A549 (cell line): ENCODE measurements at regions not wholly inside any gene's neighbourhood (a gene's known extent, or its start where the extent isn't known, plus 50 kb on each side); places are given as distances from the start of the nearest gene placed in this dataset.

Source experiments
- ATAC-seq, 2 experiments: fragments of 200-7000 bp in 1 of 2; fragments of >200 bp in 1 of 2; cut with Nextera tagmentation in 1 of 2; cut with Tn5 transposase in 1 of 2; 3 replicates each; pipeline versions ENCODE4 v1.8.0 to v1.9.1; 2018 to 2020; ENCODE audit warnings: mild to moderate bottlenecking in 1 of 2, moderate library complexity in 1 of 2
- CTCF ChIA-PET: fragments of 300-600 bp; sonication (Branson Sonifier 250); formaldehyde crosslinking; extraction: SDS; loops from one replicate; lab custom pipeline; 2021; ENCODE audit warnings: antibody characterized with exemption, inconsistent platforms; lab: Yijun Ruan, JAX
- POLR2A ChIA-PET: fragments of 350-600 bp; formaldehyde crosslinking; extraction: SDS; loops from one replicate; lab custom pipeline; 2021; ENCODE audit warnings: antibody characterized with exemption, inconsistent platforms; lab: Yijun Ruan, JAX
- DNase-seq, 2 experiments: peaks; one replicate each; pipeline versions ENCODE4 v3.0.0 to v3.0.0-alpha.2; 2011 to 2016; ENCODE audit warnings: low read depth in 1 of 2, low spot score in 1 of 2
- FAIRE-seq: peaks from 2 replicates; lab custom pipeline; 2011; peaks lifted over from hg19 to GRCh38; lab: Jason Lieb, UNC
- H3K27ac ChIP-seq, 2 experiments: fragments of >200 bp; sonication (Bioruptor Twin); formaldehyde crosslinking; 3 replicates each; pipeline ENCODE4 v1.5.1; 2016 to 2017
- H3K4me1 ChIP-seq: fragments of >200 bp; sonication (Bioruptor Twin); formaldehyde crosslinking; 3 replicates; pipeline ENCODE4 v1.6.1; 2016
- H3K4me2 ChIP-seq: fragments of >200 bp; sonication (Bioruptor Twin); formaldehyde crosslinking; 3 replicates; pipeline ENCODE4 v1.6.1; 2016
- H3K4me3 ChIP-seq: fragments of >200 bp; sonication (Bioruptor Twin); formaldehyde crosslinking; 3 replicates; pipeline ENCODE4 v1.5.1; 2016
- H3K9me3 ChIP-seq: fragments of >200 bp; sonication (Bioruptor Twin); formaldehyde crosslinking; 3 replicates; pipeline ENCODE4 v1.6.1; 2016
- CBX2 ChIP-seq: fragments of 200-600 bp; sonication (generic); IDR thresholded peaks from 2 replicates; pipeline ENCODE4 v1.6.1; 2016; ENCODE audit warnings: low read depth, mild to moderate bottlenecking, borderline replicate concordance
- CHD4 ChIP-seq: fragments of 200-600 bp; sonication (generic); IDR thresholded peaks from 2 replicates; pipeline ENCODE4 v1.6.1; 2016; ENCODE audit warnings: antibody characterized with exemption, mild to moderate bottlenecking, borderline replicate concordance
- ESRRA ChIP-seq: fragments of 150-350 bp; IDR thresholded peaks from 2 replicates; pipeline ENCODE4 v1.6.1; 2014; ENCODE audit warnings: mild to moderate bottlenecking, low read length, borderline replicate concordance
- FOXS1 ChIP-seq: fragments of 250-450 bp; sonication (Bioruptor Pico); IDR thresholded peaks from 2 replicates; pipeline ENCODE4 v1.5.0; 2020; ENCODE audit warnings: mild to moderate bottlenecking, moderate library complexity
- HDAC2 ChIP-seq: fragments of 200-600 bp; sonication (generic); IDR thresholded peaks from 2 replicates; pipeline ENCODE4 v1.6.1; 2016
- HEYL ChIP-seq: fragments of 250-450 bp; sonication (Bioruptor Pico); IDR thresholded peaks from 2 replicates; pipeline ENCODE4 v1.8.0; 2021; ENCODE audit warnings: mild to moderate bottlenecking, moderate library complexity
- HOXA7 ChIP-seq: fragments of 250-450 bp; sonication (Bioruptor Pico); IDR thresholded peaks from 2 replicates; pipeline ENCODE4 v1.5.0; 2020; ENCODE audit warnings: mild to moderate bottlenecking, moderate library complexity
- JUN ChIP-seq, 2 experiments: fragments of >200 bp; sonication (Bioruptor Twin); formaldehyde crosslinking; IDR thresholded peaks; 2 replicates in 1 of 2; 3 replicates in 1 of 2; pipeline ENCODE4 v1.6.1; 2016 to 2017
- KDM1A ChIP-seq: fragments of 200-600 bp; sonication (generic); IDR thresholded peaks from 2 replicates; pipeline ENCODE4 v1.6.1; 2016; ENCODE audit warnings: low read depth, mild to moderate bottlenecking
- NPAS2 ChIP-seq: fragments of 250-450 bp; sonication (Bioruptor Pico); IDR thresholded peaks from 2 replicates; pipeline ENCODE4 v1.8.0; 2022; ENCODE audit warnings: mild to moderate bottlenecking, moderate library complexity, borderline replicate concordance
- POLR2A ChIP-seq: IDR thresholded peaks from 2 replicates; pipeline ENCODE4 v1.6.1; 2012; ENCODE audit warnings: mild to moderate bottlenecking, low read length
- RCOR1 ChIP-seq: fragments of 150-350 bp; IDR thresholded peaks from 2 replicates; pipeline ENCODE4 v1.6.1; 2014; ENCODE audit warnings: antibody characterized with exemption, low read length, low read depth
- RFX5 ChIP-seq: fragments of 450-650 bp; IDR thresholded peaks from 2 replicates; pipeline ENCODE4 v1.7.1; 2014; ENCODE audit warnings: antibody characterized with exemption, mild to moderate bottlenecking, moderate library complexity
- RNF2 ChIP-seq: fragments of 200-600 bp; sonication (generic); IDR thresholded peaks from 2 replicates; pipeline ENCODE4 v1.6.1; 2016; ENCODE audit warnings: low read depth, mild to moderate bottlenecking, antibody characterized with exemption, moderate library complexity, borderline replicate concordance
- SREBF2 ChIP-seq: fragments of 450-650 bp; IDR thresholded peaks from 2 replicates; pipeline ENCODE4 v1.6.1; 2014; ENCODE audit warnings: mild to moderate bottlenecking, moderate library complexity
- TP53 ChIP-seq: fragments of 250-450 bp; sonication (Bioruptor Pico); IDR thresholded peaks from 2 replicates; pipeline ENCODE4 v1.5.0; 2021; ENCODE audit warnings: mild to moderate bottlenecking, moderate library complexity
- ZNF302 ChIP-seq: fragments of 250-450 bp; sonication (Bioruptor Pico); IDR thresholded peaks from 2 replicates; pipeline ENCODE4 v1.9.0; 2021; ENCODE audit warnings: inconsistent platforms, mild to moderate bottlenecking, moderate library complexity
- ZSCAN20 ChIP-seq: fragments of 250-450 bp; sonication (Bioruptor Pico); IDR thresholded peaks from 2 replicates; pipeline ENCODE4 v1.8.0; 2022; ENCODE audit warnings: mild to moderate bottlenecking, moderate library complexity
- WGBS: methylation state at CpG from one replicate; pipeline ENCODE4 v1.1.6; 2017; ENCODE audit errors: missing lambda C conversion rate; 5-methylcytosine and 5-hydroxymethylcytosine counted together
- TF ChIP-seq, protein P1 (sequence below): fragments of 150-350 bp; IDR thresholded peaks from 2 replicates; pipeline ENCODE4 v1.6.1; 2014; ENCODE audit warnings: low read depth, mild to moderate bottlenecking, low read length
- TF ChIP-seq, protein P2 (sequence below): fragments of 250-450 bp; sonication (Bioruptor Pico); IDR thresholded peaks from 2 replicates; pipeline ENCODE4 v1.5.0; 2021; ENCODE audit warnings: mild to moderate bottlenecking, moderate library complexity, borderline replicate concordance
- TF ChIP-seq, protein P3 (sequence below): IDR thresholded peaks from 2 replicates; pipeline ENCODE4 v1.6.1; 2012
- TF ChIP-seq, protein P4 (sequence below): IDR thresholded peaks from 2 replicates; pipeline ENCODE4 v1.6.1; 2012
- TF ChIP-seq, protein P5 (sequence below): fragments of >200 bp; sonication (Bioruptor Twin); formaldehyde crosslinking; IDR thresholded peaks from 3 replicates; pipeline ENCODE4 v1.6.1; 2016
- TF ChIP-seq, protein P6 (sequence below): fragments of >200 bp; sonication (Bioruptor Twin); formaldehyde crosslinking; IDR thresholded peaks from 3 replicates; pipeline ENCODE4 v1.5.1; 2016

DNA sequence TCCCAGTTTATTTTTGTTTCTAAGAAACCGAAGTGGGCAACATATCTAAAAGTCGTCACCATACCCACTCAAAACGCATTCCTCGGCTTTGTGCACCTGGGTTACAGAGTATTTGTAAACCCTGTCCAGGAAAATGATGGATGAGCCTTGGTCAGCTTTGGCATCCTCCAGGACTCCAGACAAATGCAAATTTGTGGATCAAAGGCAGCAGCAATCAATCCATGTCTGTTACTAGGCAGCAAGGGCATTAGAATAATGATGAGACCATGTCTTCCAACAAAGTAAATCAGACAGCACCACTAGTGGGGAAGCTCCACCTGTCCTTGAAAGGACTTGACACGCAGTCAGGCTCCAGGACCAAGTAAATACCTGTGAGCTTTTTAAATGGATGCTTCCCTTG is 672.6 kb upstream of the GYPC start:
- no peak for DNase-seq
- FAIRE-seq = no peak
- 0% methylated on average over 5 of the region's 5 CpGs for WGBS
- Histone ChIP-seq H3K4me1 (no peaks in the 10 kb centered on the region), H3K27ac (no peak overlapping the region), H3K4me3 (no peak overlapping the region), H3K4me2 (no peak overlapping the region)
- POLR2A ChIA-PET = no interaction called here
- ATAC-seq = no peak
- TF ChIP-seq ZNF302 (CRISPR knock-in tag) (no peak), FOXS1 (CRISPR knock-in tag) (no peak), POLR2A (no peak), HDAC2 (no peak), TP53 (no peak), ZSCAN20 (CRISPR knock-in tag) (no peak), CHD4 (no peak), HOXA7 (no peak), RFX5 (no peak)
- TF ChIP-seq, protein P1, sequence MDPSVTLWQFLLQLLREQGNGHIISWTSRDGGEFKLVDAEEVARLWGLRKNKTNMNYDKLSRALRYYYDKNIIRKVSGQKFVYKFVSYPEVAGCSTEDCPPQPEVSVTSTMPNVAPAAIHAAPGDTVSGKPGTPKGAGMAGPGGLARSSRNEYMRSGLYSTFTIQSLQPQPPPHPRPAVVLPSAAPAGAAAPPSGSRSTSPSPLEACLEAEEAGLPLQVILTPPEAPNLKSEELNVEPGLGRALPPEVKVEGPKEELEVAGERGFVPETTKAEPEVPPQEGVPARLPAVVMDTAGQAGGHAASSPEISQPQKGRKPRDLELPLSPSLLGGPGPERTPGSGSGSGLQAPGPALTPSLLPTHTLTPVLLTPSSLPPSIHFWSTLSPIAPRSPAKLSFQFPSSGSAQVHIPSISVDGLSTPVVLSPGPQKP = no peak
- TF ChIP-seq, protein P2, sequence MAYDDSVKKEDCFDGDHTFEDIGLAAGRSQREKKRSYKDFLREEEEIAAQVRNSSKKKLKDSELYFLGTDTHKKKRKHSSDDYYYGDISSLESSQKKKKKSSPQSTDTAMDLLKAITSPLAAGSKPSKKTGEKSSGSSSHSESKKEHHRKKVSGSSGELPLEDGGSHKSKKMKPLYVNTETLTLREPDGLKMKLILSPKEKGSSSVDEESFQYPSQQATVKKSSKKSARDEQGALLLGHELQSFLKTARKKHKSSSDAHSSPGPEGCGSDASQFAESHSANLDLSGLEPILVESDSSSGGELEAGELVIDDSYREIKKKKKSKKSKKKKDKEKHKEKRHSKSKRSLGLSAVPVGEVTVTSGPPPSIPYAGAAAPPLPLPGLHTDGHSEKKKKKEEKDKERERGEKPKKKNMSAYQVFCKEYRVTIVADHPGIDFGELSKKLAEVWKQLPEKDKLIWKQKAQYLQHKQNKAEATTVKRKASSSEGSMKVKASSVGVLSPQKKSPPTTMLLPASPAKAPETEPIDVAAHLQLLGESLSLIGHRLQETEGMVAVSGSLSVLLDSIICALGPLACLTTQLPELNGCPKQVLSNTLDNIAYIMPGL = no peak
- TF ChIP-seq, all 56 proteins: peak for 0
- no peaks in the 10 kb centered on the region for H3K9me3 ChIP-seq
- CTCF ChIA-PET = no interaction called here

DNA sequence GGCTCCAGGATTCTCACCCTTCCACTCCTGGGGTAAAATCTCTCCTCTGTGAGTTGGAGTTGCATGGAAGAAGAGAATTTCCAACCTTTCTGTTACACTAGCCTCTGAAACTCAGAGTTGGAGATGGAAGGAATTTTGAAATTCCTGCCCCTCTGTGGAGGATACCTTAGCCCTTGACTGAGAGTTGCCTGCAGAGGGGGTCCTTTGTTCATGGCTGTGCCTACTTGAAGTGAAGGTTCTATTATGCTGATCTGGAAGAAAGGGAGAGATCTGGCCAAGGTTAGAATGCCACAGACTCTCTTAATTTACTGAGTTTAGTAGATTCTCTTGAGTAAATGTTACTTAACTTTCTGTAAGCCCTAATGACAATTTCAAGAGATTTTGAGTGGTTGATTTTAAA is 626.6 kb upstream of the GYPC start:
- Histone ChIP-seq H3K4me2 (no peak overlapping the region), H3K9me3 (peaks cover 3% of the 10 kb centered on the region; the same call in 1 of the 3 replicates), H3K4me1 (no peaks in the 10 kb centered on the region), H3K27ac (no peak overlapping the region), H3K4me3 (no peak overlapping the region)
- FAIRE-seq = no peak
- CTCF ChIA-PET = no interaction called here
- no peak for ATAC-seq
- TF ChIP-seq KDM1A = no peak
- TF ChIP-seq, protein P2 = no peak
- TF ChIP-seq NPAS2 (CRISPR knock-in tag) = no peak
- TF ChIP-seq, protein P1 = no peak
- TF ChIP-seq ESRRA = no peak
- no peak for TF ChIP-seq FOXS1 (CRISPR knock-in tag)
- TF ChIP-seq, protein P3, sequence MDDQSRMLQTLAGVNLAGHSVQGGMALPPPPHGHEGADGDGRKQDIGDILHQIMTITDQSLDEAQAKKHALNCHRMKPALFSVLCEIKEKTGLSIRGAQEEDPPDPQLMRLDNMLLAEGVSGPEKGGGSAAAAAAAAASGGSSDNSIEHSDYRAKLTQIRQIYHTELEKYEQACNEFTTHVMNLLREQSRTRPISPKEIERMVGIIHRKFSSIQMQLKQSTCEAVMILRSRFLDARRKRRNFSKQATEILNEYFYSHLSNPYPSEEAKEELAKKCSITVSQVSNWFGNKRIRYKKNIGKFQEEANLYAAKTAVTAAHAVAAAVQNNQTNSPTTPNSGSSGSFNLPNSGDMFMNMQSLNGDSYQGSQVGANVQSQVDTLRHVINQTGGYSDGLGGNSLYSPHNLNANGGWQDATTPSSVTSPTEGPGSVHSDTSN = no peak
- DNase-seq = no peak
- POLR2A ChIA-PET = no interaction called here

DNA sequence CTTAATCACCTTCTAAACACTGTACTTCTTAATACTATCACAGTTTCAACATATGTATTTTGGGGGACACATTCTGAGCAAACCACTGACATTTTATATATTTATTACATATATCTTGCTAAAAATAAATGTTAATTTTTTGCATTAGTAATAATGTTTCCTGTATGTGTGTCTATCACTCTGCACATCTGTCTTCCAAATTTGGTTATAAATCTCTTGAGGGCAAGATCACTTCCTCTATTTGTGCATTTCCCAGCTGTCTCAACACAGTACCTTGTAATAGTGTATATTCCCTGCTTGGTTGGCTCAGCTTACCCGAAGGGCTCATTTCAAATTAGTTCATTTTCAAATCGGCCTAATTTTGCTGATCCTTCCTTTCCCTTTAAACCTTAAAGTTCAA is 617.1 kb upstream of the GYPC start:
- ChIA-PET CTCF (no interaction called here), POLR2A (no interaction called here)
- Histone ChIP-seq H3K9me3 (no peaks in the 10 kb centered on the region), H3K27ac (no peak overlapping the region), H3K4me2 (no peak overlapping the region), H3K4me1 (no peaks in the 10 kb centered on the region), H3K4me3 (no peak overlapping the region)
- WGBS = 2% methylated on average over 2 of the region's 2 CpGs
- FAIRE-seq (no peak), DNase-seq (no peak), ATAC-seq (no peak)
- TF ChIP-seq RCOR1 (no peak), RNF2 (no peak), RFX5 (no peak), CBX2 (no peak), JUN (IDR thresholded peaks at IDR 0.05) (no peak), KDM1A (no peak), SREBF2 (no peak), HEYL (CRISPR knock-in tag) (no peak)
- TF ChIP-seq, protein P4, sequence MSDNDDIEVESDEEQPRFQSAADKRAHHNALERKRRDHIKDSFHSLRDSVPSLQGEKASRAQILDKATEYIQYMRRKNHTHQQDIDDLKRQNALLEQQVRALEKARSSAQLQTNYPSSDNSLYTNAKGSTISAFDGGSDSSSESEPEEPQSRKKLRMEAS = no peak
- TF ChIP-seq, protein P5, sequence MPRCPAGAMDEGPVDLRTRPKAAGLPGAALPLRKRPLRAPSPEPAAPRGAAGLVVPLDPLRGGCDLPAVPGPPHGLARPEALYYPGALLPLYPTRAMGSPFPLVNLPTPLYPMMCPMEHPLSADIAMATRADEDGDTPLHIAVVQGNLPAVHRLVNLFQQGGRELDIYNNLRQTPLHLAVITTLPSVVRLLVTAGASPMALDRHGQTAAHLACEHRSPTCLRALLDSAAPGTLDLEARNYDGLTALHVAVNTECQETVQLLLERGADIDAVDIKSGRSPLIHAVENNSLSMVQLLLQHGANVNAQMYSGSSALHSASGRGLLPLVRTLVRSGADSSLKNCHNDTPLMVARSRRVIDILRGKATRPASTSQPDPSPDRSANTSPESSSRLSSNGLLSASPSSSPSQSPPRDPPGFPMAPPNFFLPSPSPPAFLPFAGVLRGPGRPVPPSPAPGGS = no peak
- TF ChIP-seq, protein P6, sequence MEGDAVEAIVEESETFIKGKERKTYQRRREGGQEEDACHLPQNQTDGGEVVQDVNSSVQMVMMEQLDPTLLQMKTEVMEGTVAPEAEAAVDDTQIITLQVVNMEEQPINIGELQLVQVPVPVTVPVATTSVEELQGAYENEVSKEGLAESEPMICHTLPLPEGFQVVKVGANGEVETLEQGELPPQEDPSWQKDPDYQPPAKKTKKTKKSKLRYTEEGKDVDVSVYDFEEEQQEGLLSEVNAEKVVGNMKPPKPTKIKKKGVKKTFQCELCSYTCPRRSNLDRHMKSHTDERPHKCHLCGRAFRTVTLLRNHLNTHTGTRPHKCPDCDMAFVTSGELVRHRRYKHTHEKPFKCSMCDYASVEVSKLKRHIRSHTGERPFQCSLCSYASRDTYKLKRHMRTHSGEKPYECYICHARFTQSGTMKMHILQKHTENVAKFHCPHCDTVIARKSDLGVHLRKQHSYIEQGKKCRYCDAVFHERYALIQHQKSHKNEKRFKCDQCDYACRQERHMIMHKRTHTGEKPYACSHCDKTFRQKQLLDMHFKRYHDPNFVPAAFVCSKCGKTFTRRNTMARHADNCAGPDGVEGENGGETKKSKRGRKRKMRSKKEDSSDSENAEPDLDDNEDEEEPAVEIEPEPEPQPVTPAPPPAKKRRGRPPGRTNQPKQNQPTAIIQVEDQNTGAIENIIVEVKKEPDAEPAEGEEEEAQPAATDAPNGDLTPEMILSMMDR = no peak
